HEK293 (cell line): ENCODE measurements at regions not wholly inside any gene's neighbourhood (a gene's known extent, or its start where the extent isn't known, plus 50 kb on each side); places are given as distances from the start of the nearest gene placed in this dataset.

Experiments used
- CTCF ChIA-PET: fragments of 350-600 bp; formaldehyde crosslinking; extraction: SDS; loops from one replicate; lab custom pipeline; 2021; ENCODE audit warnings: antibody characterized with exemption; lab: Yijun Ruan, JAX
- POLR2A ChIA-PET: fragments of 300-600 bp; formaldehyde crosslinking; extraction: SDS; loops from one replicate; lab custom pipeline; 2020; ENCODE audit warnings: antibody characterized with exemption, inconsistent platforms; lab: Yijun Ruan, JAX
- H3K27ac ChIP-seq: fragments of 200-500 bp; sonication (Bioruptor generic); 2 replicates; pipeline ENCODE4 v1.5.1; 2014; ENCODE audit warnings: low read depth, low read length, control low read depth, inconsistent platforms; ENCODE audit errors: extremely low read depth
- H3K36me3 ChIP-seq, 2 experiments: fragments of 200-500 bp in 1 of 2; sonication (Bioruptor generic) in 1 of 2; 1 replicate in 1 of 2; 2 replicates in 1 of 2; pipeline ENCODE4 v1.5.1; 2014 to 2017; ENCODE audit warnings: inconsistent platforms in 2 of 2, low read length in 2 of 2; ENCODE audit not compliant: control insufficient read depth in 2 of 2, insufficient read depth in 1 of 2
- H3K4me1 ChIP-seq: fragments of 200-500 bp; sonication (Bioruptor generic); 2 replicates; pipeline ENCODE4 v1.5.1; 2014; ENCODE audit warnings: mild to moderate bottlenecking, low read length, inconsistent platforms; ENCODE audit not compliant: control insufficient read depth, insufficient read depth
- H3K4me3 ChIP-seq: 2 replicates; pipeline ENCODE4 v1.5.1; 2011; ENCODE audit warnings: low read depth, mild to moderate bottlenecking, control low read depth, low read length, moderate library complexity
- H3K9me3 ChIP-seq: fragments of 200-500 bp; sonication (Bioruptor generic); 2 replicates; pipeline ENCODE4 v1.5.1; 2014; ENCODE audit warnings: low read depth, low read length, inconsistent platforms; ENCODE audit not compliant: control insufficient read depth, insufficient read depth
- BCL11A ChIP-seq: fragments of 450-650 bp; formaldehyde crosslinking; IDR thresholded peaks from 2 replicates; pipeline ENCODE4 v1.5.1; 2016; ENCODE audit warnings: low read depth, missing biosample characterization, missing genetic modification characterization
- HOXC10 ChIP-seq: sonication (generic); formaldehyde crosslinking; IDR thresholded peaks from 2 replicates; pipeline ENCODE4 v1.8.1; 2023; ENCODE audit warnings: mild to moderate bottlenecking, missing genetic modification reagents
- KLF16 ChIP-seq: fragments of 450-650 bp; formaldehyde crosslinking; IDR thresholded peaks from 2 replicates; pipeline ENCODE4 v1.5.1; 2017; ENCODE audit warnings: missing biosample characterization, missing genetic modification characterization
- MEIS1 ChIP-seq: sonication (generic); formaldehyde crosslinking; IDR thresholded peaks from 2 replicates; pipeline ENCODE4 v1.8.1; 2022; ENCODE audit warnings: missing genetic modification reagents, mild to moderate bottlenecking, borderline replicate concordance
- SALL2 ChIP-seq: fragments of 450-650 bp; formaldehyde crosslinking; IDR thresholded peaks from 2 replicates; pipeline ENCODE4 v1.5.0; 2017; ENCODE audit warnings: missing biosample characterization, mild to moderate bottlenecking, missing genetic modification characterization, borderline replicate concordance
- SCRT1 ChIP-seq: fragments of 450-650 bp; formaldehyde crosslinking; IDR thresholded peaks from 2 replicates; pipeline ENCODE4 v1.5.1; 2016; ENCODE audit warnings: missing biosample characterization, missing genetic modification characterization, borderline replicate concordance
- ZBTB11 ChIP-seq: fragments of 450-650 bp; formaldehyde crosslinking; conservative IDR thresholded peaks from 2 replicates; pipeline ENCODE4 v1.5.1; 2016; ENCODE audit warnings: low read depth, missing biosample characterization, missing genetic modification characterization
- ZBTB20 ChIP-seq: fragments of 450-650 bp; formaldehyde crosslinking; IDR thresholded peaks from 2 replicates; pipeline ENCODE4 v1.5.1; 2016; ENCODE audit warnings: missing biosample characterization, missing genetic modification characterization
- ZFP69B ChIP-seq: fragments of 450-650 bp; formaldehyde crosslinking; IDR thresholded peaks from 2 replicates; pipeline ENCODE4 v1.5.1; 2016; ENCODE audit warnings: missing biosample characterization, missing genetic modification characterization
- ZNF138 ChIP-seq: fragments of 450-650 bp; formaldehyde crosslinking; IDR thresholded peaks from 2 replicates; pipeline ENCODE4 v1.5.1; 2016; ENCODE audit warnings: missing biosample characterization, missing genetic modification characterization, borderline replicate concordance
- ZNF2 ChIP-seq: fragments of 450-650 bp; formaldehyde crosslinking; IDR thresholded peaks from 2 replicates; pipeline ENCODE4 v1.5.1; 2016; ENCODE audit warnings: missing biosample characterization, missing genetic modification characterization
- ZNF221 ChIP-seq: fragments of 450-650 bp; formaldehyde crosslinking; IDR thresholded peaks from 2 replicates; pipeline ENCODE4 v1.5.1; 2017; ENCODE audit warnings: missing biosample characterization, missing genetic modification characterization, borderline replicate concordance
- ZNF274 ChIP-seq, 2 experiments: fragments of 200-500 bp in 1 of 2; fragments of 450-650 bp in 1 of 2; sonication (Bioruptor generic) in 1 of 2; formaldehyde crosslinking in 1 of 2; IDR thresholded peaks; 2 replicates each; pipeline versions ENCODE4 v1.5.1 to v1.6.1; 2014 to 2016; ENCODE audit warnings: borderline replicate concordance in 1 of 2, inconsistent platforms in 1 of 2, low read length in 1 of 2, missing biosample characterization in 1 of 2, missing genetic modification characterization in 1 of 2
- ZNF391 ChIP-seq: fragments of 450-650 bp; formaldehyde crosslinking; IDR thresholded peaks from 2 replicates; pipeline ENCODE4 v1.5.1; 2016; ENCODE audit warnings: low read depth, missing biosample characterization, missing genetic modification characterization, borderline replicate concordance
- ZNF521 ChIP-seq: fragments of 450-650 bp; formaldehyde crosslinking; IDR thresholded peaks from 2 replicates; pipeline ENCODE4 v1.5.1; 2017; ENCODE audit warnings: missing biosample characterization, mild to moderate bottlenecking, missing genetic modification characterization
- ZNF549 ChIP-seq: fragments of 450-650 bp; IDR thresholded peaks from 2 replicates; pipeline ENCODE4 v1.5.1; 2018; ENCODE audit warnings: missing biosample characterization, missing genetic modification characterization, mild to moderate bottlenecking, inconsistent platforms, moderate library complexity
- ZNF596 ChIP-seq: fragments of 450-650 bp; IDR thresholded peaks from 2 replicates; pipeline ENCODE4 v1.5.0; 2018; ENCODE audit warnings: missing biosample characterization, mild to moderate bottlenecking, missing genetic modification characterization, moderate library complexity
- ZNF610 ChIP-seq: fragments of 450-650 bp; formaldehyde crosslinking; IDR thresholded peaks from 2 replicates; pipeline ENCODE4 v1.5.1; 2016; ENCODE audit warnings: missing biosample characterization, missing genetic modification characterization, borderline replicate concordance
- ZNF660 ChIP-seq: fragments of 450-650 bp; IDR thresholded peaks from 2 replicates; pipeline ENCODE4 v1.5.1; 2018; ENCODE audit warnings: missing biosample characterization, mild to moderate bottlenecking, missing genetic modification characterization
- ZSCAN16 ChIP-seq: fragments of 450-650 bp; formaldehyde crosslinking; IDR thresholded peaks from 2 replicates; pipeline ENCODE4 v1.5.1; 2016; ENCODE audit warnings: missing biosample characterization, missing genetic modification characterization
- ZSCAN5A ChIP-seq: fragments of 450-650 bp; formaldehyde crosslinking; IDR thresholded peaks from 2 replicates; pipeline ENCODE4 v1.5.1; 2016; ENCODE audit warnings: missing biosample characterization, missing genetic modification characterization

- ChIA-PET CTCF (no interaction called here), POLR2A (no interaction called here)
- Histone ChIP-seq H3K4me1 (no peaks in the 10 kb centered on the region; the same call in 1 of the 2 replicates), H3K9me3 (no peaks in the 10 kb centered on the region), H3K36me3 (no peaks in the 10 kb centered on the region), H3K4me3 (no peak overlapping the region), H3K27ac (no peak overlapping the region)
- no peak for TF ChIP-seq ZNF596
- no peak for TF ChIP-seq ZBTB20 (tag by site-specific recombination)
- TF ChIP-seq ZFP69B (tag by site-specific recombination) = no peak
- no peak for TF ChIP-seq ZNF391 (tag by site-specific recombination)
- no peak for TF ChIP-seq BCL11A
- TF ChIP-seq ZNF610 (tag by site-specific recombination) = no peak
- no peak for TF ChIP-seq MEIS1 (CRISPR knock-in tag)
- no peak for TF ChIP-seq ZNF221 (tag by site-specific recombination)
- TF ChIP-seq ZNF660 (tag by site-specific recombination) = no peak
- no peak for TF ChIP-seq ZNF2 (tag by site-specific recombination)
- TF ChIP-seq ZSCAN5A (tag by site-specific recombination) = no peak
- TF ChIP-seq ZSCAN16 (tag by site-specific recombination) = no peak
- no peak for TF ChIP-seq SCRT1 (tag by site-specific recombination)
- no peak for TF ChIP-seq ZBTB11
- no peak for TF ChIP-seq ZNF274 (IDR thresholded peaks at IDR 0.05; ENCODE audit: low read length)
- TF ChIP-seq ZNF274 (tag by site-specific recombination; IDR thresholded peaks at IDR 0.05; ENCODE audit: borderline replicate concordance) = no peak
Observed at GRCh38 chr12:63325757-63326156, 174.8 kb upstream of the AVPR1A start.

- ChIA-PET CTCF (no interaction called here), POLR2A (no interaction called here)
- H3K9me3 ChIP-seq = no peaks in the 10 kb centered on the region
- H3K4me1 ChIP-seq = no peaks in the 10 kb centered on the region; the same call in 1 of the 2 replicates
- no peak overlapping the region for H3K4me3 ChIP-seq
- no peak overlapping the region for H3K27ac ChIP-seq
- no peaks in the 10 kb centered on the region for H3K36me3 ChIP-seq
- TF ChIP-seq SALL2 (no peak), ZNF549 (tag by site-specific recombination) (0 out of 2 replicates have a peak, but pooled peaks have one; percentile 15), ZNF521 (tag by site-specific recombination) (no peak), ZNF138 (tag by site-specific recombination) (no peak), HOXC10 (CRISPR knock-in tag) (no peak), KLF16 (tag by site-specific recombination) (no peak)
- TF ChIP-seq, all 188 proteins: peak for 1
Observed at GRCh38 chr12:63323942-63324341, 172.9 kb upstream of the AVPR1A start.
